Activated CD8-positive, alpha-beta memory T cell treated with anti-CD3 and anti-CD28 coated beads for 24 hours (primary cell): ENCODE measurements at regions not wholly inside any gene's neighbourhood (a gene's known extent, or its start where the extent isn't known, plus 50 kb on each side); places are given as distances from the start of the nearest gene placed in this dataset.

Experiments used
- DNase-seq: peaks from one replicate; pipeline ENCODE4 v3.0.0-alpha.2; 2020

GRCh38 chr15:98146031-98146820 lies 185.7 kb downstream of the ARRDC4 start:
- no peak for DNase-seq

GRCh38 chr15:98147415-98147814 lies 186.9 kb downstream of the ARRDC4 start:
- DNase-seq = no peak

- DNase-seq = no peak
These were observed 189.6 kb downstream of the ARRDC4 start for GRCh38 chr15:98150084-98150483.

- DNase-seq = no peak
These were observed 190.0 kb downstream of the ARRDC4 start for GRCh38 chr15:98150536-98150935.

GRCh38 chr15:98151096-98151495 lies 190.6 kb downstream of the ARRDC4 start:
- DNase-seq = no peak

- DNase-seq = no peak
These were observed 191.7 kb downstream of the ARRDC4 start for GRCh38 chr15:98152156-98152555.

- no peak for DNase-seq
These were observed 194.4 kb downstream of the ARRDC4 start for GRCh38 chr15:98154863-98155262.

GRCh38 chr15:98155356-98155755 lies 194.9 kb downstream of the ARRDC4 start:
- DNase-seq = no peak

GRCh38 chr15:98160236-98160635 lies 199.7 kb downstream of the ARRDC4 start:
- DNase-seq = no peak

GRCh38 chr15:98163319-98164045 lies 203.0 kb downstream of the ARRDC4 start:
- no peak for DNase-seq

- no peak for DNase-seq
These were observed 204.1 kb downstream of the ARRDC4 start for GRCh38 chr15:98164571-98164970.

GRCh38 chr15:98164986-98165385 lies 204.5 kb downstream of the ARRDC4 start:
- no peak for DNase-seq

- no peak for DNase-seq
These were observed 207.3 kb downstream of the ARRDC4 start for GRCh38 chr15:98167722-98168268.

GRCh38 chr15:98169551-98169950 lies 209.0 kb downstream of the ARRDC4 start:
- DNase-seq = no peak

GRCh38 chr15:98174286-98174685 lies 213.8 kb downstream of the ARRDC4 start:
- no peak for DNase-seq

- no peak for DNase-seq
These were observed 214.3 kb downstream of the ARRDC4 start for GRCh38 chr15:98174841-98175240.

- DNase-seq = no peak
These were observed 217.6 kb downstream of the ARRDC4 start for GRCh38 chr15:98177966-98178592.

- DNase-seq = no peak
These were observed 218.4 kb downstream of the ARRDC4 start for GRCh38 chr15:98178861-98179260.

- no peak for DNase-seq
These were observed 227.0 kb downstream of the ARRDC4 start for GRCh38 chr15:98187549-98187948.

- no peak for DNase-seq
These were observed 230.4 kb downstream of the ARRDC4 start for GRCh38 chr15:98190914-98191313.

GRCh38 chr15:98195796-98196195 lies 235.3 kb downstream of the ARRDC4 start:
- no peak for DNase-seq

GRCh38 chr15:98196371-98196770 lies 235.9 kb downstream of the ARRDC4 start:
- DNase-seq = no peak

GRCh38 chr15:98202256-98202655 lies 241.8 kb downstream of the ARRDC4 start:
- no peak for DNase-seq
